HUES6 (cell line): ENCODE measurements at regions not wholly inside any gene's neighbourhood (a gene's known extent, or its start where the extent isn't known, plus 50 kb on each side); places are given as distances from the start of the nearest gene placed in this dataset.

Experiments used
- H3K27ac ChIP-seq: 2 replicates; pipeline ENCODE4 v1.7.0; 2013; ENCODE audit warnings: low read depth, mild to moderate bottlenecking, low read length, inconsistent platforms
- H3K27me3 ChIP-seq: 2 replicates; pipeline ENCODE4 v1.6.1; 2013; ENCODE audit warnings: low read length; ENCODE audit not compliant: control insufficient read depth, insufficient read depth
- H3K36me3 ChIP-seq: 2 replicates; pipeline ENCODE4 v1.6.1; 2013; ENCODE audit warnings: low read length; ENCODE audit not compliant: control insufficient read depth, insufficient read depth
- H3K4me1 ChIP-seq: 2 replicates; pipeline ENCODE4 v1.6.1; 2013; ENCODE audit warnings: low read length; ENCODE audit not compliant: control insufficient read depth, insufficient read depth
- H3K4me3 ChIP-seq: 2 replicates; pipeline ENCODE4 v1.5.1; 2013; ENCODE audit warnings: low read depth, low read length
- H3K9ac ChIP-seq: one replicate; pipeline ENCODE4 v1.6.1; 2013; ENCODE audit warnings: mild to moderate bottlenecking, low read length
- H3K9me3 ChIP-seq: 2 replicates; pipeline ENCODE4 v1.6.1; 2013; ENCODE audit warnings: low read depth, low read length; ENCODE audit not compliant: control insufficient read depth, insufficient read depth

- no peak overlapping the region for H3K4me3 ChIP-seq
- no peaks in the 10 kb centered on the region for H3K9me3 ChIP-seq
- no peak overlapping the region for H3K27ac ChIP-seq
- no peaks in the 10 kb centered on the region for H3K36me3 ChIP-seq
- peaks cover 14% of the 10 kb centered on the region; the same call in 1 of the 2 replicates for H3K4me1 ChIP-seq
- no peak overlapping the region for H3K9ac ChIP-seq
- no peaks in the 10 kb centered on the region for H3K27me3 ChIP-seq
Observed at GRCh38 chr2:60054571-60055340, 498.7 kb downstream of the BCL11A start.

GRCh38 chr2:60053791-60054190 lies 499.7 kb downstream of the BCL11A start:
- Histone ChIP-seq H3K27me3 (no peaks in the 10 kb centered on the region), H3K27ac (no peak overlapping the region), H3K4me3 (no peak overlapping the region), H3K36me3 (no peaks in the 10 kb centered on the region), H3K9me3 (no peaks in the 10 kb centered on the region), H3K4me1 (peaks cover 14% of the 10 kb centered on the region; the same call in 1 of the 2 replicates), H3K9ac (no peak overlapping the region)

- no peak overlapping the region for H3K4me3 ChIP-seq
- peaks cover 14% of the 10 kb centered on the region for H3K4me1 ChIP-seq
- no peak overlapping the region for H3K27ac ChIP-seq
- no peak overlapping the region for H3K9ac ChIP-seq
- H3K27me3 ChIP-seq, result no peaks in the 10 kb centered on the region
- H3K36me3 ChIP-seq, result no peaks in the 10 kb centered on the region
- H3K9me3 ChIP-seq, result no peaks in the 10 kb centered on the region
Observed at GRCh38 chr2:60052601-60053000, 500.9 kb downstream of the BCL11A start.

GRCh38 chr2:60051991-60052390 lies 501.5 kb downstream of the BCL11A start:
- H3K9ac ChIP-seq, result no peak overlapping the region
- no peaks in the 10 kb centered on the region for H3K36me3 ChIP-seq

GRCh38 chr2:60047944-60048525 lies 505.4 kb downstream of the BCL11A start:
- H3K27me3 ChIP-seq, result no peaks in the 10 kb centered on the region
- peaks cover 9% of the 10 kb centered on the region for H3K4me1 ChIP-seq
- H3K36me3 ChIP-seq, result no peaks in the 10 kb centered on the region
- H3K27ac ChIP-seq, result no peak overlapping the region
- H3K4me3 ChIP-seq, result no peak overlapping the region
- no peaks in the 10 kb centered on the region for H3K9me3 ChIP-seq
- no peak overlapping the region for H3K9ac ChIP-seq

More at GRCh38 chr2:60051991-60052390, 501.5 kb downstream of the BCL11A start:
- Histone ChIP-seq H3K27ac (no peak overlapping the region), H3K4me3 (no peak overlapping the region), H3K9me3 (no peaks in the 10 kb centered on the region), H3K4me1 (peaks cover 14% of the 10 kb centered on the region), H3K27me3 (no peaks in the 10 kb centered on the region)

- no peak overlapping the region for H3K9ac ChIP-seq
- no peak overlapping the region for H3K4me3 ChIP-seq
- H3K36me3 ChIP-seq, result no peaks in the 10 kb centered on the region
- H3K9me3 ChIP-seq, result no peaks in the 10 kb centered on the region
- H3K27me3 ChIP-seq, result no peaks in the 10 kb centered on the region
- no peak overlapping the region for H3K27ac ChIP-seq
- peaks cover 2% of the 10 kb centered on the region for H3K4me1 ChIP-seq
Observed at GRCh38 chr2:60047347-60047746, 506.1 kb downstream of the BCL11A start.

GRCh38 chr2:60046529-60046928 lies 506.9 kb downstream of the BCL11A start:
- Histone ChIP-seq H3K4me3 (no peak overlapping the region), H3K36me3 (no peaks in the 10 kb centered on the region), H3K27ac (no peak overlapping the region), H3K9me3 (no peaks in the 10 kb centered on the region), H3K4me1 (no peaks in the 10 kb centered on the region; the same call in 1 of the 2 replicates), H3K9ac (no peak overlapping the region), H3K27me3 (no peaks in the 10 kb centered on the region)

GRCh38 chr2:60045456-60045855 lies 508.0 kb downstream of the BCL11A start:
- Histone ChIP-seq H3K27ac (no peak overlapping the region), H3K27me3 (no peaks in the 10 kb centered on the region), H3K36me3 (no peaks in the 10 kb centered on the region), H3K9ac (no peak overlapping the region), H3K4me1 (no peaks in the 10 kb centered on the region; the same call in 1 of the 2 replicates), H3K4me3 (no peak overlapping the region), H3K9me3 (no peaks in the 10 kb centered on the region)

GRCh38 chr2:60044484-60044883 lies 509.0 kb downstream of the BCL11A start:
- Histone ChIP-seq H3K9me3 (no peaks in the 10 kb centered on the region), H3K4me3 (no peak overlapping the region), H3K4me1 (no peaks in the 10 kb centered on the region; the same call in 1 of the 2 replicates), H3K27me3 (no peaks in the 10 kb centered on the region), H3K9ac (no peak overlapping the region), H3K27ac (no peak overlapping the region), H3K36me3 (no peaks in the 10 kb centered on the region)

- Histone ChIP-seq H3K9me3 (no peaks in the 10 kb centered on the region), H3K27ac (no peak overlapping the region), H3K27me3 (no peaks in the 10 kb centered on the region), H3K4me1 (no peaks in the 10 kb centered on the region), H3K9ac (no peak overlapping the region), H3K36me3 (no peaks in the 10 kb centered on the region), H3K4me3 (no peak overlapping the region)
Observed at GRCh38 chr2:60042023-60042422, 511.4 kb downstream of the BCL11A start.

GRCh38 chr2:60033325-60033724 lies 520.1 kb downstream of the BCL11A start:
- Histone ChIP-seq H3K27me3 (no peaks in the 10 kb centered on the region), H3K9me3 (peaks cover 10% of the 10 kb centered on the region; the same call in 1 of the 2 replicates), H3K36me3 (no peaks in the 10 kb centered on the region), H3K4me3 (no peak overlapping the region), H3K4me1 (peaks cover 4% of the 10 kb centered on the region; the same call in 1 of the 2 replicates), H3K27ac (no peak overlapping the region), H3K9ac (no peak overlapping the region)
